GM12874 (cell line): ENCODE measurements at regions not wholly inside any gene's neighbourhood (a gene's known extent, or its start where the extent isn't known, plus 50 kb on each side); places are given as distances from the start of the nearest gene placed in this dataset.

Experiments used
- TF ChIP-seq, protein P1 (sequence below): IDR thresholded peaks from 2 replicates; pipeline ENCODE4 v1.5.1; 2011; ENCODE audit warnings: low read depth, mild to moderate bottlenecking, control low read depth, low read length, moderate library complexity; ENCODE audit not compliant: insufficient read depth

DNA sequence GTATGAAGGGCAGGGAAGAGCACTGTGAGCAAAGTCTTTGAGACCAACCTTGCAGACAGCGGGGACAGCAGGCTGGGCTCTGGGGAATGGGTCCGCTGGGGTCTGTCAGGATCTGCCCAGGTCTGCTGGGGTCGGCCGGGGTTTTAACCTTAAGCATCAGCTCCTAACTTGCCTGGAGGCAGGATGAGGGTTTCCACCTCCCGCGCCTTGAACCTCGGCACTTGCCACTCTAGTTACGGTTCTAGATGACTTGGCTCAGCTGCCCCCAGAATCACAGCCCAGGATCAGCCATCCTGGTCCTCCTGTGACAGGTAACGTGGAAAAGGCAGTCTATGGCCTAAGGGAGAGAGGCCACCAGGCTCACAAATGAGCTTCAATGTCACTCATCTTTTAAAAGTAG is 50.4 kb upstream of the CACUL1 start:
- TF ChIP-seq, protein P1, sequence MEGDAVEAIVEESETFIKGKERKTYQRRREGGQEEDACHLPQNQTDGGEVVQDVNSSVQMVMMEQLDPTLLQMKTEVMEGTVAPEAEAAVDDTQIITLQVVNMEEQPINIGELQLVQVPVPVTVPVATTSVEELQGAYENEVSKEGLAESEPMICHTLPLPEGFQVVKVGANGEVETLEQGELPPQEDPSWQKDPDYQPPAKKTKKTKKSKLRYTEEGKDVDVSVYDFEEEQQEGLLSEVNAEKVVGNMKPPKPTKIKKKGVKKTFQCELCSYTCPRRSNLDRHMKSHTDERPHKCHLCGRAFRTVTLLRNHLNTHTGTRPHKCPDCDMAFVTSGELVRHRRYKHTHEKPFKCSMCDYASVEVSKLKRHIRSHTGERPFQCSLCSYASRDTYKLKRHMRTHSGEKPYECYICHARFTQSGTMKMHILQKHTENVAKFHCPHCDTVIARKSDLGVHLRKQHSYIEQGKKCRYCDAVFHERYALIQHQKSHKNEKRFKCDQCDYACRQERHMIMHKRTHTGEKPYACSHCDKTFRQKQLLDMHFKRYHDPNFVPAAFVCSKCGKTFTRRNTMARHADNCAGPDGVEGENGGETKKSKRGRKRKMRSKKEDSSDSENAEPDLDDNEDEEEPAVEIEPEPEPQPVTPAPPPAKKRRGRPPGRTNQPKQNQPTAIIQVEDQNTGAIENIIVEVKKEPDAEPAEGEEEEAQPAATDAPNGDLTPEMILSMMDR: no peak

DNA sequence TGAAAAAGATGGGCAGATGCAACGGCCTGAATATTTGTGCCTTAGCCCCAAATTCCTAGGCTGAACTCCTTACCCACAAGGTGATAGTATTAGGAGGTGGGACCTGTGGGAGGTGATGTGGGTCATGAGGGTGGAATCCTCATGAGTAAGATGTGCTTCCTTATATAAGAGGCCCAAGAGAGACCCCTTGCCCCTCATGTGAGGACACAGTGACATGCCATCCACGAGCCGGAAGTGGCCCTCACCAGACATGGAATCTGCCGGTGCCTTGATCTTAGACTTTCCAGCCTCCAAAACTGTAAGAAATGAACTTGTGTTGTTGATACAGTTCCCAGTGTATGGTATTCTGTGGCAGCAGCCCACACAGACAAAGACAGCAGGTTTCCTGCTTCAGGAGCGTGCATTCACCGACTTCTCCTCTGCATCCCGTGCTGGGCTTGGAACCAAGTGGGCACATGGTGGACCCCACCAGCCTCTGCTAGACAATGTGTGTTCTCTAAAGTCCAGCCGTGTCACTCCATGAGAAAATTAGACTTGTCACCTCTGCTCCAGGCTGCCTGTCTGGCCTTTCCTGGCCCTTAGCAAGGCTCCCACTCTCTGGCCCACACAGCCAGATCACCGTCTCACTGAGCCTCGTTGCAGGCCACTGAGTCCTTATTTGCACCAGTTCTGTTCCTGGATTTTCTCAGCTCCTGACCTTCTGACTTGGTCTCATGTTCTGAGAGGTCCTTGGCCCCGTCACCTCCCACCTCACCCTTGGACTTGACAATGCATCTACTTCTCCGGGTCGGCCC is 52.9 kb upstream of the CACUL1 start:
- TF ChIP-seq, protein P1: no peak

DNA sequence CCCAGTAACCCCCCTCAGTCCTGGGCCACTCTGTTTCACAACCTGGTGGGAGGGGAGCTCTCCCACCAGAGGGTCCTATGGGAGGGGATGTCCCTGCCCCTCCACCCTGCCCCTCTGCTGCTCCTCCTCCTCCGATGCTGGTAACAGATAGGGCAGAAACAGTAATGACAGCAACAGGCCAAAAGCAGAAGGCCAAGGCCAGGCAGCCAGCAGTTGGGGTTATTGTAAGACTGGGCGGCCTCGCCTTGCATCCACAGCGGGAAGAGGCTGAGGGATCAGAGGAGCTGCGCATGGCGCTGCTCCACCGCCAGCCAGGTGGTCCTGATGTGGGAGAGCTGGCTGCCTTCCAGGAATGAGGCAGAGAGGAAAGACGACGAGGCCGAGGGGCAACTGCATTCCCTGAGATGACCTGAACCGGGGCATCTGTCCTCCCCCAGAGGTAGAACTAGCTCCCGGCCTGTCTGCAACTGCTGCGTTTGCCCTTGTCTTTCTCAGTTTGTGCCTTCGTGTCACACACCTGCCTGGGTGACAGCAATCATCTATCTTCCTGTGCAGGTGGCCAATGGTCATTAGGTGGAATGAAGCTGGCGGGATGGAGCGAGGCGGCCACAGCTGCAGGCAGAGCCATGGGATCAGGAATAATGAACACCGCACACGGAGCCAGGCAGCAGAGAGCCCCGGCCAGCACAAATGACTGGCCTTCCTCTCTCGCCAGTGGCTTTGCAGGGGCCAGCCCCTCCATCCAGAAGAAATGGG is 54.0 kb upstream of the CACUL1 start:
- TF ChIP-seq, protein P1: no peak

DNA sequence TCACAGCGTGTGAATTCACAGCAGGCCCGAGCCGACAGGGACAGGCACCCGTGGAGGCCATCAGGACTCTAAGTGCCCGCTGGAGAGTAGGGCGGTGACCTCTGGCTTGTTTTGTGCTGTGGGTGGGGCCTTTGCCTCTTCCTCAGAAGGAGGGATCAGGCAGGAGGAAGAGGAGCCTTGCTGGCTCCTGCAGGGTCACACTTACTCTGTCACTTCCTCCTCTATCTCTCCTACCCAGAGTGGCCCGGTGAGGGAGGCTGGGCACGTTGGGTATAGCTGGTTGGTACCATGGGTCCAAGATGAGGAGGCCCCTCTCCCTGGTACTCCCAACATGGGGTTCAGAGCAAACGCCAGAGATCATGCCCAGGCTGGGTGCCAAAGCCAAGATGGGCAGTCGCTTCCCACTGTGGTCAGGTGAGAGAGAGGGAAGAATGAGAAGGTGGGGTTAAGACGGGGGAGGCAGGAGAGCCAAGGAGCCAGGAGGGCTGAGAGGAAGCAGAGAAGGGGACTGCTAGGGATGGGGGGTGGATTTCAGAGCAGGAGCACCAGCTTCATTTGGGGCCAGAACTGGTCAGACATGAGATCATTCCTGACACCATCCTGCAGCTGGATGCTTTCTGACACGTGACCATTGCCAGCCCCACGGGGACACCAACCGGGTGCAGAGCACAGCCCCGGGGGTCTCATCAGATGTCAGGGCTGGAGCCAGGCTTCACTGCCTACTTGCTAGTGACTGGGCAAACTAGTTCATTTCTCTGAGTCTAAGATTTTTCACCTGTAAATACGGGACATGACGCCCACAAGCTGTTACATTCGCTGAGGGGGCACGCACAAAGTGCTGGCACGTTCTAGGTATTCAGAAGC is 54.8 kb upstream of the CACUL1 start:
- TF ChIP-seq, protein P1: no peak

DNA sequence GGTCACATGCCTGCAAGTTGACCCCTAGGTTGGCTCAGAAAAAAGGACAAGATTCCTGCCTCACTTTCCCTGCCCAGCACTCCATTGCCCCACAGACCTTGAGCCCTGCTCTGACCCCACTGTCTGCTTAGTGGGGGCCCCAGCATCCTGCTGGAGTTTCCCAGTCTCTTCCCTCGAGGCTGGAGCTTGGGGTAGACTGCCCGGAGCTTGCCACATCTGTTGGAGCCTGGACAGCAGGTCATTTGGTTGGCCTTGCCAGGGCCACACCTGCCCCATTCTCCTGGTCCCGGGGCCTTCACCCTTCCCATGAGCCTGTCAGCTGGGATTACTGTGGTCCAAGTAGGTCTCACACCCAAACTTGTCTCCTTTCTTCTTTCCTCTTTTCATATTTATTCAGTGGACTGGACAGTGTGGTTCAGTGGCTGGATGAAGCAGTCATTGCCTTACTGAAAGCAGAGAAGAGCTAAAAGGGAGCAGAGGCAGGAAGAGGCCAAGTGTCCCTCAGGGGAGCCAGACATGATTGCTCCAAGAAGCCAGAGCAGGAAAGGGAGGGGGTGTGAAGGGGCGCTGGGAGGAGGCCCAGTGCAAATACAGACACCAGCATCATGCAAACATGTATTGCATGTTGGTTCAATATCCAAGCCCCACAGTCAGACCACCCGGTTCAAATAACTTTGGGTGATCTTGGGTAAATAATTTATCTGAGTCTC is 56.2 kb upstream of the CACUL1 start:
- TF ChIP-seq, protein P1: no peak

DNA sequence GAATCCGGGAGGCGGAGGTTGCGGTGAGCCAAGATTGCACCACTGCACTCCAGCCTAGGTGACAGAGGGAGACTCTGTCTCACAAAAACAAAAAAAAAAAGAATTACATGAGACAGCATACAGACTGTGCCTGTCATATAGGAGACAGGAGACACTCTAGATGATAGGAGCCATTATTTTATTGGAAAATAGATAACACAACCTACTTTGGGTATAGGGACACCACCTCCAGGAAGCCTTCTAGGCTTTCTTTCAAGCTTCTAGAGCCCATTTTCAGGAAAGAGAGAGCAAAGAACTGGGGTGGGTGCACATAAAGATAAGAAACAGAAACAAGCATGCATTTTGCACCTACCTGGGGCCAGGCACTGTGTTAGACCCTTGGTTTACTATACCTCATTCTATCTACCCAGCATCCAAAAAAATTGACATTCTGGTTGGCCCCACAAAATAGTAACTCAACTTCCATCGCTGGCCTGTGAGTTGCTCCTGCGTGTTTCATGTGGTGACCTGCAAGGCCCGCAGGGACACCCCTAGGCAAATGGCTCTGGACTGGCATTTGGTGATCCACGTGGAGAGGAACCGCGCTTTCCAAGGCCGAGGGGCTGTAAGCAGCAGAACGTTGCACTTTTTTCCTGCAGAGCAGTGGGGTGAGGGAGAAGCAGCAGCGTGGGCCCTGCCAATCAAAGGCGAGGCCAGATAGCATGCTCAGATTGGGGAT is 57.1 kb upstream of the CACUL1 start:
- TF ChIP-seq, protein P1: no peak
